ENCODE measurements at regions not wholly inside any gene's neighbourhood (a gene's known extent, or its start where the extent isn't known, plus 50 kb on each side); places are given as distances from the start of the nearest gene placed in this dataset.

DNA sequence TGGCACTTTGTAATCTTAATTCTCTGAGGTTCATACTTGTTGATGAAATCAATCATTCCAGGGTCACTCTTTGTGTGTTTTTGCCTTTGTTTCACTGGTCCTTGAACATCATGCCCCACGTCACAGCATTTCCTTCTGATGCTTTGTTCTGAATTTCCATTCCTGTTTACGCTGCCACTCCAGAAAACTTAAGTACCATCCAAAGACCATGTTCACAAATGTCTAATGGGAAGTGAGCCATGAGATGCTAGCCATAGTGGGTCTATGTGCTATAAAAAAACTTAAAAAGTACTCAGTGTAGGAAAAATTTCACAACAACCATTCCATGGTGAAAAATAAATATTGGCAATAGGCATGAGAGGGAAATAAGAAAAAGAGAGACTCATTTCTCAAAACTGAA is 232.0 kb downstream of the IBTK start:
- intact Hi-C loops (cut with micrococcal nuclease), result loop anchor here (10.0 kb wide), 1 partner anchor 401 kb away; no protein-coding TSS in a partner anchor

DNA sequence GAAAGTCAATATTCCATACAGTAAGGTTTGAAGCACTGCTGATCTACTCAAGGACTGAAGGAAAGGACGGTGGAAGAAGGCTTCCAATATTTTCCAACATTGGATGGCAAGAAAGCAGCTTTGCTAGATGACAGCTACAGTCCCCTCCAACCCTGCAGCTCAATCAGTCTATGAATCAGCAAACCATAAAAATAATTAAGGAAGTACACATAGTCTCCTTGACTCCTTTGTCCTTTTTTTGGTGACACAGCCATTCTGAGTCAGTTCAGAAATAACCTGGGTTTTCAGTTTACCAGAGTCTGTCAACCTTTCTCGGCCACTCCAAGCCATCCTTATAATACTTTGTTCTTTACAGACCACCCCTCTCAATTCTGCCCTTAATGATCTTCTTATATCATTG is 232.5 kb downstream of the IBTK start:
- Histone ChIP-seq H3K9me3 (replicated peaks; ENCODE audit: control insufficient read depth, insufficient read depth, low read length) (no peaks in the 10 kb centered on the region), H3K36me3 (ENCODE audit: control insufficient read depth in 2 of 2, extremely low read depth in 1 of 2, insufficient read depth in 2 of 2, low read length in 2 of 2) (no peaks in the 10 kb centered on the region), H3K79me2 (ENCODE audit: control insufficient read depth, insufficient read depth, low read length) (no peaks in the 10 kb centered on the region), H3K27ac (ENCODE audit: insufficient read depth, low read depth, low read length) (peak overlapping the region; percentile 66), H3K9me1 (replicated peaks; ENCODE audit: control insufficient read depth, extremely low read depth, insufficient read depth, low read length) (no peaks in the 10 kb centered on the region), H3K9ac (replicated peaks; ENCODE audit: extremely low read depth, insufficient read depth, low read length) (peak overlapping the region; percentile 0), H3K4me2 (ENCODE audit: insufficient read depth, low read length) (peak overlapping the region; percentile 58), H4K20me1 (replicated peaks; ENCODE audit: control insufficient read depth, extremely low read depth, insufficient read depth, low read length) (no peaks in the 10 kb centered on the region), H3K4me1 (ENCODE audit: control insufficient read depth, extremely low read depth, insufficient read depth, low read length) (peaks cover 44% of the 10 kb centered on the region), H2AFZ (ENCODE audit: low read depth, low read length) (peak overlapping the region; percentile 17), H3K4me3 (replicated peaks in 1 of 3; ENCODE audit: insufficient read depth in 1 of 3, low read depth in 1 of 3, low read length in 3 of 3) (no peak overlapping the region), H3K27me3 (ENCODE audit: control insufficient read depth in 2 of 2, insufficient read depth in 2 of 2, low read length in 2 of 2) (no peaks in the 10 kb centered on the region)
- intact Hi-C loops (cut with micrococcal nuclease) (loop anchor here (10.0 kb wide), 1 partner anchor 400 kb away; no protein-coding TSS in a partner anchor), dilution Hi-C loops (cut with MboI; ENCODE audit: extremely low pct_ligation_motif_present, low sequenced_read_pairs) (no loop called here)
- no TSS peak for BruUV-seq (replicated peaks)
- peak; percentile 22 for TF ChIP-seq POLR2AphosphoS5 (IDR thresholded peaks at IDR 0.05; ENCODE audit: insufficient read depth, low read depth, low read length)
- TF ChIP-seq, protein P1, sequence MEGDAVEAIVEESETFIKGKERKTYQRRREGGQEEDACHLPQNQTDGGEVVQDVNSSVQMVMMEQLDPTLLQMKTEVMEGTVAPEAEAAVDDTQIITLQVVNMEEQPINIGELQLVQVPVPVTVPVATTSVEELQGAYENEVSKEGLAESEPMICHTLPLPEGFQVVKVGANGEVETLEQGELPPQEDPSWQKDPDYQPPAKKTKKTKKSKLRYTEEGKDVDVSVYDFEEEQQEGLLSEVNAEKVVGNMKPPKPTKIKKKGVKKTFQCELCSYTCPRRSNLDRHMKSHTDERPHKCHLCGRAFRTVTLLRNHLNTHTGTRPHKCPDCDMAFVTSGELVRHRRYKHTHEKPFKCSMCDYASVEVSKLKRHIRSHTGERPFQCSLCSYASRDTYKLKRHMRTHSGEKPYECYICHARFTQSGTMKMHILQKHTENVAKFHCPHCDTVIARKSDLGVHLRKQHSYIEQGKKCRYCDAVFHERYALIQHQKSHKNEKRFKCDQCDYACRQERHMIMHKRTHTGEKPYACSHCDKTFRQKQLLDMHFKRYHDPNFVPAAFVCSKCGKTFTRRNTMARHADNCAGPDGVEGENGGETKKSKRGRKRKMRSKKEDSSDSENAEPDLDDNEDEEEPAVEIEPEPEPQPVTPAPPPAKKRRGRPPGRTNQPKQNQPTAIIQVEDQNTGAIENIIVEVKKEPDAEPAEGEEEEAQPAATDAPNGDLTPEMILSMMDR (IDR thresholded peaks at IDR 0.05; ENCODE audit: extremely low read depth in 1 of 2, insufficient read depth in 1 of 2, low read depth in 1 of 2, low read length in 2 of 2), result no peak
- no peak for TF ChIP-seq EZH2 (IDR thresholded peaks at IDR 0.05; ENCODE audit: borderline replicate concordance, low read depth, low read length, severe bottlenecking)
- TF ChIP-seq FOS (IDR thresholded peaks at IDR 0.05; ENCODE audit: borderline replicate concordance, insufficient read depth, low read length), result peak; percentile 77
- TF ChIP-seq JUN (IDR thresholded peaks at IDR 0.05; ENCODE audit: borderline replicate concordance, insufficient read depth, insufficient read length, low read depth), result peak; percentile 21
- no peak for TF ChIP-seq GATA2 (IDR thresholded peaks at IDR 0.05; ENCODE audit: insufficient read depth, insufficient read length, low read depth, low read length)
- TF ChIP-seq, protein P2, sequence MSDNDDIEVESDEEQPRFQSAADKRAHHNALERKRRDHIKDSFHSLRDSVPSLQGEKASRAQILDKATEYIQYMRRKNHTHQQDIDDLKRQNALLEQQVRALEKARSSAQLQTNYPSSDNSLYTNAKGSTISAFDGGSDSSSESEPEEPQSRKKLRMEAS (IDR thresholded peaks at IDR 0.05; ENCODE audit: insufficient read depth, insufficient read length), result no peak
- no peak for TF ChIP-seq MYC (IDR thresholded peaks at IDR 0.05; ENCODE audit: low read depth, low read length)
- TF ChIP-seq POLR2A (IDR thresholded peaks at IDR 0.05; ENCODE audit: low read depth, low read length), result no peak
- FAIRE-seq (peak; percentile 65), DNase-seq (ENCODE audit: low read depth, low spot score) (peak; percentile 40)
- ChIA-PET POLR2A (no interaction called here), CTCF (interaction anchor here (1.0 kb wide), 1 partner anchor 26 kb away, joined by 5 read pairs; no protein-coding TSS in a partner anchor)

More for the DNA sequence above, 232.0 kb downstream of the IBTK start:
- Histone ChIP-seq H3K27me3 (ENCODE audit: control insufficient read depth in 2 of 2, insufficient read depth in 2 of 2, low read length in 2 of 2) (no peaks in the 10 kb centered on the region), H4K20me1 (replicated peaks; ENCODE audit: control insufficient read depth, extremely low read depth, insufficient read depth, low read length) (no peaks in the 10 kb centered on the region), H3K9ac (replicated peaks; ENCODE audit: extremely low read depth, insufficient read depth, low read length) (peak overlapping the region; percentile 0), H3K36me3 (ENCODE audit: control insufficient read depth in 2 of 2, extremely low read depth in 1 of 2, insufficient read depth in 2 of 2, low read length in 2 of 2) (no peaks in the 10 kb centered on the region), H3K9me3 (replicated peaks; ENCODE audit: control insufficient read depth, insufficient read depth, low read length) (no peaks in the 10 kb centered on the region), H3K9me1 (replicated peaks; ENCODE audit: control insufficient read depth, extremely low read depth, insufficient read depth, low read length) (no peaks in the 10 kb centered on the region), H3K4me3 (replicated peaks in 1 of 3; ENCODE audit: insufficient read depth in 1 of 3, low read depth in 1 of 3, low read length in 3 of 3) (no peak overlapping the region), H3K79me2 (ENCODE audit: control insufficient read depth, insufficient read depth, low read length) (no peaks in the 10 kb centered on the region), H3K4me2 (ENCODE audit: insufficient read depth, low read length) (peak overlapping the region; percentile 58), H2AFZ (ENCODE audit: low read depth, low read length) (peak overlapping the region; percentile 7), H3K27ac (ENCODE audit: insufficient read depth, low read depth, low read length) (peak overlapping the region; percentile 66), H3K4me1 (ENCODE audit: control insufficient read depth, extremely low read depth, insufficient read depth, low read length) (peaks cover 46% of the 10 kb centered on the region)
- dilution Hi-C loops (cut with MboI; ENCODE audit: extremely low pct_ligation_motif_present, low sequenced_read_pairs), result no loop called here
- FAIRE-seq (no peak), DNase-seq (ENCODE audit: low read depth, low spot score) (peak; percentile 43)
- CTCF ChIA-PET, result interaction anchor here (1.0 kb wide), 1 partner anchor 25 kb away, joined by 5 read pairs; no protein-coding TSS in a partner anchor
- TF ChIP-seq, protein P2 (IDR thresholded peaks at IDR 0.05; ENCODE audit: insufficient read depth, insufficient read length), result no peak
- TF ChIP-seq GATA2 (IDR thresholded peaks at IDR 0.05; ENCODE audit: insufficient read depth, insufficient read length, low read depth, low read length), result no peak
- TF ChIP-seq POLR2A (IDR thresholded peaks at IDR 0.05; ENCODE audit: low read depth, low read length), result no peak
- no peak for TF ChIP-seq MYC (IDR thresholded peaks at IDR 0.05; ENCODE audit: low read depth, low read length)
- BruUV-seq (replicated peaks), result TSS peak; percentile 35
- POLR2A ChIA-PET, result no interaction called here

Measured in endothelial cell of umbilical vein (primary cell).